GM21723 (cell line): ENCODE measurements at regions not wholly inside any gene's neighbourhood (a gene's known extent, or its start where the extent isn't known, plus 50 kb on each side); places are given as distances from the start of the nearest gene placed in this dataset.

Experiments
- ATAC-seq: cut with Tn5 transposase; IDR thresholded peaks from one replicate; pipeline ENCODE4 v1.9.1; 2021; ENCODE audit warnings: mild to moderate bottlenecking, moderate library complexity; ENCODE audit not compliant: unreplicated experiment

GRCh38 chr18:11279461-11279860 is 130.1 kb upstream of the PIEZO2 start:
- ATAC-seq, result no peak

GRCh38 chr18:11276678-11277077 is 127.3 kb upstream of the PIEZO2 start:
- ATAC-seq, result no peak

- ATAC-seq, result no peak
Observed at GRCh38 chr18:11274144-11274794, 124.9 kb upstream of the PIEZO2 start.

- ATAC-seq, result no peak
Observed at GRCh38 chr18:11272516-11272915, 123.1 kb upstream of the PIEZO2 start.

- no peak for ATAC-seq
Observed at GRCh38 chr18:11271954-11272353, 122.6 kb upstream of the PIEZO2 start.

DNA sequence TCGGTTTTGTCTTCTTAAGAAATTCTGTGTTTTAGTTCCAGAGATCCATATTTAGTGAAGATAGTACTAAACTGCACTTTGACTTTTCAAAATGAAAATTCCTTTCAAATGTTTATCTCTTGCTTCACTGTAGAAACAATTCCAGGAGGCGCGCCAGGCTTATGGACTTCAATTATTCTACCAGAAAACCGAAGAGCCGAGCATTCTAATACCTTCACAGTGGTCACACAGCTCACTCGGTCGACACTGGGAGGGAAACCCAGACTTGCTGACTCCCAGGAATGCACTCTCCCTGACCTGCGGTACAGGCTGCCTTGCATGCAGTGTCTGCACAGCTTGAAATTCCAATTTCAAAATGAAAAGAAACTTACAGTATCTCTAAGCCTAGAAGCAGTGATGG is 119.9 kb upstream of the PIEZO2 start:
- no peak for ATAC-seq

- no peak for ATAC-seq
Observed at GRCh38 chr18:11268741-11269233, 119.4 kb upstream of the PIEZO2 start.

DNA sequence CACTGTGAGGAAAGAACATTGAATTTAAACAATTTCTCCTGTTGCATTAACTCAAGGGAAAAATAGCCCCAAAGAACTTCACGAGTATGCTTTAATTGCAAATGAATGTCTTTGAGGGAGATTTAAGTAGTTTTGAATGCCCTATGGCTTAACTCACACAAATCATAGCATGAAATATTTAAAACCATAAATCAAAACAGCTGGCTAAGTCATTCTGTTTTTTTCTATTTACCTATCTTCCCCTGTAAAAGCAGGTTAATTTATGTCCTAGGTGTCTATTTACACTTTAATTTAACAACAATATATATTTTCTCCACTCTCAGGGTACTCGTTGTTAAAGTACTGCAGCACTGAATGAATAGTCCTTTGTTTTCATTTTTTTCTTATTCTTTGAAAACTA is 118.8 kb upstream of the PIEZO2 start:
- ATAC-seq, result no peak

GRCh38 chr18:11266781-11267480 is 117.6 kb upstream of the PIEZO2 start:
- no peak for ATAC-seq

DNA sequence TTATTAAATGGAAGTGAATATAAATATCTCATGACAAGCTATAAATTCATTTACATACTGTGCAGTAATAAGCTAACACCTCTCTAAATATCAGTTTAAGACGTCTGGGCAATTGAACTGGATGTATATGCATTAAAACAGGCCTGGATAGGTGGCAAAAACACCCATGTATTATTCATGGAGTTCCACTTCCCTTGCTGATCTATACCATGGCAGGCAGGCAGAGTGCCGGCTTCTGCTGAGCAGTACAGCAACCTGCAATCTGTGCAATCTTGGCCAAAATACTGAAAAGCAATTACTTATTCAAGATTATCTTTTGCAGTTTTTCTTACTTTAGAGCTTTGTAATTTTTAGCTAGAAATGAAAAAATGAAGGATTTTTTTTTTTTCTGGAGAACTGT is 112.1 kb upstream of the PIEZO2 start:
- ATAC-seq, result no peak

GRCh38 chr18:11260961-11261461 is 111.6 kb upstream of the PIEZO2 start:
- ATAC-seq, result no peak

GRCh38 chr18:11259469-11260150 is 110.2 kb upstream of the PIEZO2 start:
- ATAC-seq, result no peak

GRCh38 chr18:11258039-11258610 is 108.8 kb upstream of the PIEZO2 start:
- no peak for ATAC-seq

DNA sequence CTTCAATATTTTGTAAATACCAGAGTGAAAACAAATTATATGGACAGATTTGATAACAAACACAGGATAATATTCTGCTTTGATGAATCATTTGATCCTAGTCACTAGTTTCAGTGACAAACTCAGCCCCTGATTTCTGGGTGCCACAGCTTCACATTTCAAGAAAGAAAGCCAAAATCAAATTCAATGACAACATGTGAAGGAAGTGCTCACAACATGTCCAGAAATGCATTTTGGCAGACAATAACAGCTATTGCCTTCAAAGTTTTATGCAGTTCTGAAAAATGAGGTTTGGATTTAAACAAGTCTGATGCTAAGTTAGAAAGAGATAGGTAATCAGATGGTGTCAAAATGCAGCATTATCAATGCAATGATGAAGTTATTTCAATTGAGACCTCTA is 106.9 kb upstream of the PIEZO2 start:
- no peak for ATAC-seq

GRCh38 chr18:11251891-11252270 is 102.5 kb upstream of the PIEZO2 start:
- no peak for ATAC-seq

- ATAC-seq, result no peak
Observed at GRCh38 chr18:11251229-11251890, 102.0 kb upstream of the PIEZO2 start.

GRCh38 chr18:11249391-11249790 is 100.0 kb upstream of the PIEZO2 start:
- no peak for ATAC-seq

DNA sequence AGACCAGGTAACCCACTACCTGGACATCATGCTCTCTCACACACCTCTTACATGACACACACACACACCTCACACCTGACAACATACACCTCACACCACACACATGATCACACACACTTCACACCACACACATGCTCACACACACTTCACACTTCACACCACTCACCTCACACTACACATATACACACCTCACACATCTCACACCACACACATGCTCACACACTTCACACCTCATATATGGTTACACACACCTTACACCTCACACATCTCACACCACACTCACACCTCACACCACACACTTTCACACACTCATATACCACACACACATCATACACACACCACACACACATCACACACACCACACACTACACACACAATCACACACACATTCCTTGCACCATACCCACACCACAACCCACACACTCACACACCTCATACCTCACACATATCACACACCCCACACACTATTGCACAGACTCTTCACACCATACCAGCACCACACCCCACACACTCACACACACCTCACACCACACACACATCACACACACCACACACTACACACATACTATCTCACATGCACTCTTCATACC is 98.1 kb upstream of the PIEZO2 start:
- no peak for ATAC-seq

DNA sequence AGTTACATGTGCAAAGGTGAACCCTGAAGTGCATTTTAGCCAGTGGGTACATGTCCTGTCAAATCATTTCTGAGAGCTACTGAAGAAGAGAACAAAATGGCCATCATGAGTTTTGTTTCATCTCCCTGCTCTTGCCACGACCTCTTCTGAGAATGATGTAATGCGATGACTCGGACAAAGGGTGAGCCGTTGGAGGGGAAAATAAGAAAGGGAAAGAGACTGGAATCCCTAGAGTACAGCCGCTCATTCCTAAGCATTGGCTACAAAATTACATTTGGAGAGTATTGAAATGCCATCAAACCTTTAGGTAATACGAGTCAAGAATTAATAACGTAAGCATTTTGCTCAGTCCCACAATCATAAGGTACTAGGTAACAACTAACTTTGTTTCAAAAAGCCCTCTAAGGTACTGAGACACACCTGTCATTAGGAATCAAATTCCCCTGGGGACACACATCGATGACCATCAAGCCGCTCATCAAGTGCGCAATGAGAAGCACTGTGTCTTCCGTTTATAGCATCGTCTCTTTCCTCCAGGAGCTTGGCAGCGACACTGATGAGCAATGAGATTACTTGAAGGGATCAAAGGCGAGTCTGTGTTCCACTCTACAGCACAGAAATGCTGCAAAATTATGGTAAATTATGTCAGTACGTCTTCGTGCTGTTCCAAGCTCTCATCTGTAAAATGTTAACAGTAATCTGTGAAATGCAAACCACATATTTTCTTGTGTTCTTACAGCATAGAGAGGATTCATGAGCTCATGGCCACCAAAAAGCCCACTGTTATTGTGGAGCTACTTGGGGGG is 97.3 kb upstream of the PIEZO2 start:
- ATAC-seq, result no peak

GRCh38 chr18:11245879-11246278 is 96.5 kb upstream of the PIEZO2 start:
- no peak for ATAC-seq
